ENCODE measurements at regions not wholly inside any gene's neighbourhood (a gene's known extent, or its start where the extent isn't known, plus 50 kb on each side); places are given as distances from the start of the nearest gene placed in this dataset.

DNA sequence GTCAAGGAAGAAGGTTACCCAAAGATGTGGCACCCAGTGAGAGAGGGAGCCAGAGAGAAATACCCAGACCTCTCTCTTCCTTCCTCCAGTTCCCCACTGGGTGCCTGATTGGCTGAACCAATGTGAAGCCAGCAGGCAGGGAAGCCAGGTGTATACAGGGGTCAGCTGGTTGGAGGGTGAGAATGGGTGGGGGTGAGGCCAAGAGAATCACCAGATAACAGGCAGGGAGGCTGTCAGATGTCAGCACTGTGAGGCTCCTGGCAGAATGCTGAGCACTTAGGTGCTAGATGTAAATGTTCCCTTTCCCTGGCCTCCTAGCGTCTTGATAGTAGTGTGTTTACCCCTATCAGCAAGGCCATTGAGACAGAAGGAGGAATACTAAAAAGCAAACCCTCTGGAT lies 104.0 kb upstream of the MGAT5 start (continued):
- TF ChIP-seq, protein P1, sequence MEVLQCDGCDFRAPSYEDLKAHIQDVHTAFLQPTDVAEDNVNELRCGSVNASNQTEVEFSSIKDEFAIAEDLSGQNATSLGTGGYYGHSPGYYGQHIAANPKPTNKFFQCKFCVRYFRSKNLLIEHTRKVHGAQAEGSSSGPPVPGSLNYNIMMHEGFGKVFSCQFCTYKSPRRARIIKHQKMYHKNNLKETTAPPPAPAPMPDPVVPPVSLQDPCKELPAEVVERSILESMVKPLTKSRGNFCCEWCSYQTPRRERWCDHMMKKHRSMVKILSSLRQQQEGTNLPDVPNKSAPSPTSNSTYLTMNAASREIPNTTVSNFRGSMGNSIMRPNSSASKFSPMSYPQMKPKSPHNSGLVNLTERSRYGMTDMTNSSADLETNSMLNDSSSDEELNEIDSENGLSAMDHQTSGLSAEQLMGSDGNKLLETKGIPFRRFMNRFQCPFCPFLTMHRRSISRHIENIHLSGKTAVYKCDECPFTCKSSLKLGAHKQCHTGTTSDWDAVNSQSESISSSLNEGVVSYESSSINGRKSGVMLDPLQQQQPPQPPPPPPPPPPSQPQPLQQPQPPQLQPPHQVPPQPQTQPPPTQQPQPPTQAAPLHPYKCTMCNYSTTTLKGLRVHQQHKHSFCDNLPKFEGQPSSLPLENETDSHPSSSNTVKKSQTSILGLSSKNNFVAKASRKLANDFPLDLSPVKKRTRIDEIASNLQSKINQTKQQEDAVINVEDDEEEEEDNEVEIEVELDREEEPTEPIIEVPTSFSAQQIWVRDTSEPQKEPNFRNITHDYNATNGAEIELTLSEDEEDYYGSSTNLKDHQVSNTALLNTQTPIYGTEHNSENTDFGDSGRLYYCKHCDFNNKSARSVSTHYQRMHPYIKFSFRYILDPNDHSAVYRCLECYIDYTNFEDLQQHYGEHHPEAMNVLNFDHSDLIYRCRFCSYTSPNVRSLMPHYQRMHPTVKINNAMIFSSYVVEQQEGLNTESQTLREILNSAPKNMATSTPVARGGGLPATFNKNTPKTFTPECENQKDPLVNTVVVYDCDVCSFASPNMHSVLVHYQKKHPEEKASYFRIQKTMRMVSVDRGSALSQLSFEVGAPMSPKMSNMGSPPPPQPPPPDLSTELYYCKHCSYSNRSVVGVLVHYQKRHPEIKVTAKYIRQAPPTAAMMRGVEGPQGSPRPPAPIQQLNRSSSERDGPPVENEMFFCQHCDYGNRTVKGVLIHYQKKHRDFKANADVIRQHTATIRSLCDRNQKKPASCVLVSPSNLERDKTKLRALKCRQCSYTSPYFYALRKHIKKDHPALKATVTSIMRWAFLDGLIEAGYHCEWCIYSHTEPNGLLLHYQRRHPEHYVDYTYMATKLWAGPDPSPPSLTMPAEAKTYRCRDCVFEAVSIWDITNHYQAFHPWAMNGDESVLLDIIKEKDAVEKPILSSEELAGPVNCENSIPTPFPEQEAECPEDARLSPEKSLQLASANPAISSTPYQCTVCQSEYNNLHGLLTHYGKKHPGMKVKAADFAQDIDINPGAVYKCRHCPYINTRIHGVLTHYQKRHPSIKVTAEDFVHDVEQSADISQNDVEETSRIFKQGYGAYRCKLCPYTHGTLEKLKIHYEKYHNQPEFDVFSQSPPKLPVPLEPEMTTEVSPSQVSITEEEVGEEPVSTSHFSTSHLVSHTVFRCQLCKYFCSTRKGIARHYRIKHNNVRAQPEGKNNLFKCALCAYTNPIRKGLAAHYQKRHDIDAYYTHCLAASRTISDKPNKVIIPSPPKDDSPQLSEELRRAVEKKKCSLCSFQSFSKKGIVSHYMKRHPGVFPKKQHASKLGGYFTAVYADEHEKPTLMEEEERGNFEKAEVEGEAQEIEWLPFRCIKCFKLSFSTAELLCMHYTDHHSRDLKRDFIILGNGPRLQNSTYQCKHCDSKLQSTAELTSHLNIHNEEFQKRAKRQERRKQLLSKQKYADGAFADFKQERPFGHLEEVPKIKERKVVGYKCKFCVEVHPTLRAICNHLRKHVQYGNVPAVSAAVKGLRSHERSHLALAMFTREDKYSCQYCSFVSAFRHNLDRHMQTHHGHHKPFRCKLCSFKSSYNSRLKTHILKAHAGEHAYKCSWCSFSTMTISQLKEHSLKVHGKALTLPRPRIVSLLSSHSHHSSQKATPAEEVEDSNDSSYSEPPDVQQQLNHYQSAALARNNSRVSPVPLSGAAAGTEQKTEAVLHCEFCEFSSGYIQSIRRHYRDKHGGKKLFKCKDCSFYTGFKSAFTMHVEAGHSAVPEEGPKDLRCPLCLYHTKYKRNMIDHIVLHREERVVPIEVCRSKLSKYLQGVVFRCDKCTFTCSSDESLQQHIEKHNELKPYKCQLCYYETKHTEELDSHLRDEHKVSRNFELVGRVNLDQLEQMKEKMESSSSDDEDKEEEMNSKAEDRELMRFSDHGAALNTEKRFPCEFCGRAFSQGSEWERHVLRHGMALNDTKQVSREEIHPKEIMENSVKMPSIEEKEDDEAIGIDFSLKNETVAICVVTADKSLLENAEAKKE (CRISPR knock-in tag; IDR thresholded peaks at IDR 0.05), result no peak
- TF ChIP-seq, protein P2, sequence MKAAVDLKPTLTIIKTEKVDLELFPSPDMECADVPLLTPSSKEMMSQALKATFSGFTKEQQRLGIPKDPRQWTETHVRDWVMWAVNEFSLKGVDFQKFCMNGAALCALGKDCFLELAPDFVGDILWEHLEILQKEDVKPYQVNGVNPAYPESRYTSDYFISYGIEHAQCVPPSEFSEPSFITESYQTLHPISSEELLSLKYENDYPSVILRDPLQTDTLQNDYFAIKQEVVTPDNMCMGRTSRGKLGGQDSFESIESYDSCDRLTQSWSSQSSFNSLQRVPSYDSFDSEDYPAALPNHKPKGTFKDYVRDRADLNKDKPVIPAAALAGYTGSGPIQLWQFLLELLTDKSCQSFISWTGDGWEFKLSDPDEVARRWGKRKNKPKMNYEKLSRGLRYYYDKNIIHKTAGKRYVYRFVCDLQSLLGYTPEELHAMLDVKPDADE (IDR thresholded peaks at IDR 0.05), result no peak
- no peak for TF ChIP-seq POLR2AphosphoS5 (IDR thresholded peaks at IDR 0.05; ENCODE audit: low read depth)

DNA sequence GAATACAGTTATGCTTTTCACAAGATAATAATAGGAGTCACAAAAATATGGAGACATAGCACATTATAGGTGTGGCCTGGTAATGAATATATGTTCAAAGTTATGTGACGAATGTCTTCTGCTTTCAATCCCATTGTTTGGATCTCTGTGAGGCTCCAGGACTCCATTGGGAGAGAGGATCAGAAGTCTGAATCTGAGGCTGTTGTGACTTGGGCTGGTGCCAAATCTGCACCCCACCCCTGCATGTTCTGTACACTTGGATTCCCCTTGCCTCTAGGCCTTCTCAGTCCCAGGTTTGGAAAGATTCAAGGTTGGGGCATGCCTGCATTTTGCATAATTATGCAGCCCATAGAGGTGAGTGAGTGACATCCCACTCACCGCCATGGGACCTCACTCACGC lies 103.1 kb upstream of the MGAT5 start:
- no peak overlapping the region for H3K27ac ChIP-seq (ENCODE audit: low read depth)
- TF ChIP-seq NANOG (IDR thresholded peaks at IDR 0.05; ENCODE audit: borderline replicate concordance) (no peak), ZNF114 (CRISPR knock-in tag; IDR thresholded peaks at IDR 0.05) (no peak), STAT1 (IDR thresholded peaks at IDR 0.05; ENCODE audit: unreplicated experiment) (no peak), POLR2AphosphoS5 (IDR thresholded peaks at IDR 0.05; ENCODE audit: low read depth) (no peak), JUNB (IDR thresholded peaks at IDR 0.05; ENCODE audit: unreplicated experiment) (no peak), EZH2 (IDR thresholded peaks at IDR 0.05; ENCODE audit: low read depth, unreplicated experiment) (no peak), EZH2phosphoT487 (IDR thresholded peaks at IDR 0.05; ENCODE audit: unreplicated experiment) (no peak)
- TF ChIP-seq, protein P3, sequence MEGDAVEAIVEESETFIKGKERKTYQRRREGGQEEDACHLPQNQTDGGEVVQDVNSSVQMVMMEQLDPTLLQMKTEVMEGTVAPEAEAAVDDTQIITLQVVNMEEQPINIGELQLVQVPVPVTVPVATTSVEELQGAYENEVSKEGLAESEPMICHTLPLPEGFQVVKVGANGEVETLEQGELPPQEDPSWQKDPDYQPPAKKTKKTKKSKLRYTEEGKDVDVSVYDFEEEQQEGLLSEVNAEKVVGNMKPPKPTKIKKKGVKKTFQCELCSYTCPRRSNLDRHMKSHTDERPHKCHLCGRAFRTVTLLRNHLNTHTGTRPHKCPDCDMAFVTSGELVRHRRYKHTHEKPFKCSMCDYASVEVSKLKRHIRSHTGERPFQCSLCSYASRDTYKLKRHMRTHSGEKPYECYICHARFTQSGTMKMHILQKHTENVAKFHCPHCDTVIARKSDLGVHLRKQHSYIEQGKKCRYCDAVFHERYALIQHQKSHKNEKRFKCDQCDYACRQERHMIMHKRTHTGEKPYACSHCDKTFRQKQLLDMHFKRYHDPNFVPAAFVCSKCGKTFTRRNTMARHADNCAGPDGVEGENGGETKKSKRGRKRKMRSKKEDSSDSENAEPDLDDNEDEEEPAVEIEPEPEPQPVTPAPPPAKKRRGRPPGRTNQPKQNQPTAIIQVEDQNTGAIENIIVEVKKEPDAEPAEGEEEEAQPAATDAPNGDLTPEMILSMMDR (conservative IDR thresholded peaks at IDR 0.05; ENCODE audit: low read depth in 2 of 2), result no peak
- TF ChIP-seq, protein P2 (IDR thresholded peaks at IDR 0.05), result no peak
- TF ChIP-seq, protein P4, sequence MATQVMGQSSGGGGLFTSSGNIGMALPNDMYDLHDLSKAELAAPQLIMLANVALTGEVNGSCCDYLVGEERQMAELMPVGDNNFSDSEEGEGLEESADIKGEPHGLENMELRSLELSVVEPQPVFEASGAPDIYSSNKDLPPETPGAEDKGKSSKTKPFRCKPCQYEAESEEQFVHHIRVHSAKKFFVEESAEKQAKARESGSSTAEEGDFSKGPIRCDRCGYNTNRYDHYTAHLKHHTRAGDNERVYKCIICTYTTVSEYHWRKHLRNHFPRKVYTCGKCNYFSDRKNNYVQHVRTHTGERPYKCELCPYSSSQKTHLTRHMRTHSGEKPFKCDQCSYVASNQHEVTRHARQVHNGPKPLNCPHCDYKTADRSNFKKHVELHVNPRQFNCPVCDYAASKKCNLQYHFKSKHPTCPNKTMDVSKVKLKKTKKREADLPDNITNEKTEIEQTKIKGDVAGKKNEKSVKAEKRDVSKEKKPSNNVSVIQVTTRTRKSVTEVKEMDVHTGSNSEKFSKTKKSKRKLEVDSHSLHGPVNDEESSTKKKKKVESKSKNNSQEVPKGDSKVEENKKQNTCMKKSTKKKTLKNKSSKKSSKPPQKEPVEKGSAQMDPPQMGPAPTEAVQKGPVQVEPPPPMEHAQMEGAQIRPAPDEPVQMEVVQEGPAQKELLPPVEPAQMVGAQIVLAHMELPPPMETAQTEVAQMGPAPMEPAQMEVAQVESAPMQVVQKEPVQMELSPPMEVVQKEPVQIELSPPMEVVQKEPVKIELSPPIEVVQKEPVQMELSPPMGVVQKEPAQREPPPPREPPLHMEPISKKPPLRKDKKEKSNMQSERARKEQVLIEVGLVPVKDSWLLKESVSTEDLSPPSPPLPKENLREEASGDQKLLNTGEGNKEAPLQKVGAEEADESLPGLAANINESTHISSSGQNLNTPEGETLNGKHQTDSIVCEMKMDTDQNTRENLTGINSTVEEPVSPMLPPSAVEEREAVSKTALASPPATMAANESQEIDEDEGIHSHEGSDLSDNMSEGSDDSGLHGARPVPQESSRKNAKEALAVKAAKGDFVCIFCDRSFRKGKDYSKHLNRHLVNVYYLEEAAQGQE (IDR thresholded peaks at IDR 0.05; ENCODE audit: unreplicated experiment), result no peak

More for the DNA sequence above, 103.1 kb upstream of the MGAT5 start:
- DNase-seq (ENCODE audit: low spot score), result no peak
- no peaks in the 10 kb centered on the region for H3F3A ChIP-seq (replicated peaks; ENCODE audit: low read depth)
- no peaks in the 10 kb centered on the region for H3K36me3 ChIP-seq (ENCODE audit: insufficient read depth)
- H2AFZ ChIP-seq, result no peak overlapping the region
- Mint-ChIP-seq H3K27ac (no peak overlapping the region), H3K27me3 (ENCODE audit: insufficient read depth, low read depth, poor library complexity) (peaks cover 2% of the 10 kb centered on the region), H3K36me3 (ENCODE audit: low read depth) (peaks cover 15% of the 10 kb centered on the region), H3K4me3 (no peak overlapping the region), H3K4me1 (peaks cover 46% of the 10 kb centered on the region), H3K9me3 (no peaks in the 10 kb centered on the region)
- no peaks in the 10 kb centered on the region for H3K9me2 ChIP-seq (ENCODE audit: insufficient read depth)
- no peak for ATAC-seq
- H3K4me3 ChIP-seq, result no peak overlapping the region
- no peaks in the 10 kb centered on the region for H3K27me3 ChIP-seq (ENCODE audit: insufficient read depth)
- peaks cover 12% of the 10 kb centered on the region; the same call in 1 of the 2 replicates for H3K4me1 ChIP-seq (ENCODE audit: insufficient read depth)
- H3K4me2 ChIP-seq, result no peak overlapping the region
- peaks cover 68% of the 10 kb centered on the region for H3K79me2 ChIP-seq (replicated peaks; ENCODE audit: insufficient read depth)
- no peaks in the 10 kb centered on the region for H4K20me1 ChIP-seq (replicated peaks; ENCODE audit: insufficient read depth)

Data from GM23338 (cell line).